Keratinocyte (primary cell): ENCODE measurements at regions not wholly inside any gene's neighbourhood (a gene's known extent, or its start where the extent isn't known, plus 50 kb on each side); places are given as distances from the start of the nearest gene placed in this dataset.

Experiments used
- EZH2 ChIP-seq: IDR thresholded peaks from one replicate; pipeline ENCODE4 v1.6.1; 2012; ENCODE audit warnings: inconsistent platforms, mild to moderate bottlenecking, low read length, moderate library complexity
- TF ChIP-seq, protein P1 (sequence below), 3 experiments: IDR thresholded peaks in 1 of 3; conservative IDR thresholded peaks in 1 of 3; optimal IDR thresholded peaks in 1 of 3; 2 replicates in 2 of 3; 3 replicates in 1 of 3; pipeline versions ENCODE3 to v1.5.1; 2011; ENCODE audit warnings: low read length in 3 of 3, mild to moderate bottlenecking in 3 of 3, moderate library complexity in 2 of 3, control low read depth in 1 of 3, inconsistent platforms in 1 of 3; ENCODE audit not compliant: insufficient read depth in 2 of 3; ENCODE audit errors: extremely low read depth in 1 of 3

DNA sequence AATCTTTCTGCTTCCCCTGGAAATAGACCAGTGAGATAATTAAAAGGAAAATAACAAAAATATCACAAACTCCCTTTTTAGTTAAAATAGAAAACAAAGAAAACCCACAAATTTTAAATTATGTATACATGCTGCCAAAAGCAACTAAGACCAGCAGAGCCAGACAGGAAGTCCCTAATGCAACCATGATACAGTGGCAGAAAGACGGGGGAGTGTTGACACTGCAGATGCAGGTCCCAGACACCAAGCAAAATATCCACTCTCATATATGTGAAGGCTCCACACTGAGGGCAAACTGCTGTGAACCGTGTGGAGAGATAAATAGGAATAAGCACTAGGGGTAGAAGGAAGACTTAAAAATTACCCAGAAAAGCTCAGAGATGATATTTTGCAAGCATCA lies 401.0 kb downstream of the BTG1 start:
- TF ChIP-seq, protein P1, sequence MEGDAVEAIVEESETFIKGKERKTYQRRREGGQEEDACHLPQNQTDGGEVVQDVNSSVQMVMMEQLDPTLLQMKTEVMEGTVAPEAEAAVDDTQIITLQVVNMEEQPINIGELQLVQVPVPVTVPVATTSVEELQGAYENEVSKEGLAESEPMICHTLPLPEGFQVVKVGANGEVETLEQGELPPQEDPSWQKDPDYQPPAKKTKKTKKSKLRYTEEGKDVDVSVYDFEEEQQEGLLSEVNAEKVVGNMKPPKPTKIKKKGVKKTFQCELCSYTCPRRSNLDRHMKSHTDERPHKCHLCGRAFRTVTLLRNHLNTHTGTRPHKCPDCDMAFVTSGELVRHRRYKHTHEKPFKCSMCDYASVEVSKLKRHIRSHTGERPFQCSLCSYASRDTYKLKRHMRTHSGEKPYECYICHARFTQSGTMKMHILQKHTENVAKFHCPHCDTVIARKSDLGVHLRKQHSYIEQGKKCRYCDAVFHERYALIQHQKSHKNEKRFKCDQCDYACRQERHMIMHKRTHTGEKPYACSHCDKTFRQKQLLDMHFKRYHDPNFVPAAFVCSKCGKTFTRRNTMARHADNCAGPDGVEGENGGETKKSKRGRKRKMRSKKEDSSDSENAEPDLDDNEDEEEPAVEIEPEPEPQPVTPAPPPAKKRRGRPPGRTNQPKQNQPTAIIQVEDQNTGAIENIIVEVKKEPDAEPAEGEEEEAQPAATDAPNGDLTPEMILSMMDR (optimal IDR thresholded peaks at IDR 0.05 in 1 of 3, IDR thresholded peaks at IDR 0.05 in 1 of 3, conservative IDR thresholded peaks at IDR 0.05 in 1 of 3; ENCODE audit: extremely low read depth in 1 of 3, insufficient read depth in 2 of 3, low read length in 3 of 3): no peak
- no peak for TF ChIP-seq EZH2
